ENCODE measurements at regions not wholly inside any gene's neighbourhood (a gene's known extent, or its start where the extent isn't known, plus 50 kb on each side); places are given as distances from the start of the nearest gene placed in this dataset.

DNA sequence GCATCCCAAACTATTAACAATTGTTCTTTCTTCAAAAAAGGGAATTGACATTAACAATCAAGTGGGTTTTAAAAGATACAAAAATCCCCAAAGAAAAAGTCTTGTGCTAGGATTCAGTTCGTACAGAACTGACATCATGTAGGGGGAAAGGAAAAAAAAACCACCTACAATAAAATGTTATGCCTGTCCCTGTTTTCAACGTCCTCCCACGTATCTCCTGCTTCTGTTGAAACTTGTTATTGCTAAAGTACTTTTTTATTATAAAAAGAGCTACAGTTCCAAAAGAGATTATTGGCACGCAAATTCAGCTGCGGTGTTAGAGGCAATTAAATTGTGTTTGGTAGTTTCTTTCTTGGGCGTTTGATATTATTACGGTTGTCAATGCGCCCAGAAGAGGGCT lies 102.8 kb upstream of the PHACTR1 start:
- TF ChIP-seq, protein P1, sequence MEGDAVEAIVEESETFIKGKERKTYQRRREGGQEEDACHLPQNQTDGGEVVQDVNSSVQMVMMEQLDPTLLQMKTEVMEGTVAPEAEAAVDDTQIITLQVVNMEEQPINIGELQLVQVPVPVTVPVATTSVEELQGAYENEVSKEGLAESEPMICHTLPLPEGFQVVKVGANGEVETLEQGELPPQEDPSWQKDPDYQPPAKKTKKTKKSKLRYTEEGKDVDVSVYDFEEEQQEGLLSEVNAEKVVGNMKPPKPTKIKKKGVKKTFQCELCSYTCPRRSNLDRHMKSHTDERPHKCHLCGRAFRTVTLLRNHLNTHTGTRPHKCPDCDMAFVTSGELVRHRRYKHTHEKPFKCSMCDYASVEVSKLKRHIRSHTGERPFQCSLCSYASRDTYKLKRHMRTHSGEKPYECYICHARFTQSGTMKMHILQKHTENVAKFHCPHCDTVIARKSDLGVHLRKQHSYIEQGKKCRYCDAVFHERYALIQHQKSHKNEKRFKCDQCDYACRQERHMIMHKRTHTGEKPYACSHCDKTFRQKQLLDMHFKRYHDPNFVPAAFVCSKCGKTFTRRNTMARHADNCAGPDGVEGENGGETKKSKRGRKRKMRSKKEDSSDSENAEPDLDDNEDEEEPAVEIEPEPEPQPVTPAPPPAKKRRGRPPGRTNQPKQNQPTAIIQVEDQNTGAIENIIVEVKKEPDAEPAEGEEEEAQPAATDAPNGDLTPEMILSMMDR (conservative IDR thresholded peaks at IDR 0.05; ENCODE audit: low read depth, low read length): no peak
- DNase-seq (ENCODE audit: low read depth): no peak
- no peak overlapping the region for H3K4me3 ChIP-seq (ENCODE audit: low read depth, low read length)

DNA sequence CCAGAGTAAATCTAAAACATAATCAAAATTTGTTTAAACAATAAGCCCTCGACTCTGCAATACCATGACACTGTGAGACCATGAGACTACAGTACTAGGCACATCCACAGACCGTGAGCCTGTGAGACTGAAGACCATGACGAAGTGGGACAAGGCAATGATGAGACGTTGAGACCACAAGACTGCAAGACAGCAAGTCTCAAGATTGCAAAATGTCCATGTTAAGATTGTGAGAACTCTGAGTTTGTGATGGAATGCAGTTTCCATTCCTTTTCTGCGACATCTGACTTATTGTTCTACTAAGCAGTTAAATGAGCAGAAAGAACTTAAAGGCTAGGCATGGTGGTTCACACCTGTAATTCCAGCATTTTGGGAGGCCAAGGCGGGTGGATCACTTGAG lies 102.1 kb upstream of the PHACTR1 start:
- TF ChIP-seq, protein P1 (conservative IDR thresholded peaks at IDR 0.05; ENCODE audit: low read depth, low read length): no peak
- H3K4me3 ChIP-seq (ENCODE audit: low read depth, low read length): no peak overlapping the region
- no peak for DNase-seq (ENCODE audit: low read depth)

DNA sequence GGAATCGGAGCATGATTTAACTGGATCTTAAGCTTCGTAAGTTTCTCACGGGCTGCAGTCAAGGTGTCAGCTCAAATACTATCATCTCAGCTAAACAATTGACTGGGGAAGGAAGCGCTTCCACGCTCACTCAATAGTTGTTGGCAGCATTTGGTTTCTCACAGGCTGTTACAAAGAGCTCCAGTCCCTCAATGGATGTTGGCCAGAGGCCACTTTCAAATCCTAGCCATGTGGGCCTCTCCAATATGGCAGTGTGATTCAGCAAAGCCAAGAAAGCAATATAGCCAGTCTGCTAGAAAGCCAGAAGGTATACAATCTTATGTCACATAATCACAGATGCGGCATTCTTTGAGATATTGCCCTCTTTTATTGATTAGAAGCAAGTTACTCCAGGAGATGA lies 98.3 kb upstream of the PHACTR1 start:
- TF ChIP-seq, protein P1 (conservative IDR thresholded peaks at IDR 0.05; ENCODE audit: low read depth, low read length): no peak
- no peak overlapping the region for H3K4me3 ChIP-seq (ENCODE audit: low read depth, low read length)
- no peak for DNase-seq (ENCODE audit: low read depth)

DNA sequence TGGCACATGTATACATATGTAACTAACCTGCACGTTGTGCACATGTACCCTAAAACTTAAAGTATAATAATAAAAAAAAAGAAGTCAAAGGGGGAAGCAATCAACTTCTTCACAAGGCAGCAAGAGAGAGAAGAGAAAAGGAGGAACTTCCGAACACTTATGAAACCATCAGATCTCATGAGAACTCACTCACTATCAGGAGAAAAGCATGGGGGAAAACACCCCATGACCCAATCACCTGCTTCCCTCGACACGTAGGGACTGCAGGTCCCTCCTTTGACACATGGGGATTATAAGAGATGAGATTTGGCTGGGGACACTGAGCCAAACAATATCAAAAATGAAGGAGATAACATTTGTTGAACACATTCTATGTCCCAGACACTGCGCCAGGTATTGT lies 94.8 kb upstream of the PHACTR1 start:
- TF ChIP-seq, protein P1 (conservative IDR thresholded peaks at IDR 0.05; ENCODE audit: low read depth, low read length): no peak
- DNase-seq (ENCODE audit: low read depth): no peak
- H3K4me3 ChIP-seq (ENCODE audit: low read depth, low read length): no peak overlapping the region

DNA sequence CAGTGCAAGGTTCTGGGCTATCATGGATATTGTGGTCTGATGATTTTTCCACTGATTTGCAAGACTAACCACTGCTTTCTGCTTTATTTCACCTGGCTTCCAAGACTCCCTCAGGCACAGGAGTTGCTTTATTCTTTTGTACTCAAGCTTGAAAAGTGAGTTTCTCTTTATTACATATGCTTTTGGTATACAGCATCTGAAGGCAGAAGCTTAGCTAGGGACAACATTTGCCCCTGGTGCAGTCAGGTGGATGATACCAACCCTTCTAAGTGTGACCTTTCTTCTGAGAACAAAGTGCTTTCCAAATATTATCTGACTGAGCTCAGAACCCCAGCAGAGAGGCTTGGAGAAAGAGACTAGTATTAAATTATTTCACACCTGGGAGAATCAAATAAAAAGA lies 94.0 kb upstream of the PHACTR1 start:
- TF ChIP-seq, protein P1 (conservative IDR thresholded peaks at IDR 0.05; ENCODE audit: low read depth, low read length): no peak
- no peak for DNase-seq (ENCODE audit: low read depth)
- no peak overlapping the region for H3K4me3 ChIP-seq (ENCODE audit: low read depth, low read length)

DNA sequence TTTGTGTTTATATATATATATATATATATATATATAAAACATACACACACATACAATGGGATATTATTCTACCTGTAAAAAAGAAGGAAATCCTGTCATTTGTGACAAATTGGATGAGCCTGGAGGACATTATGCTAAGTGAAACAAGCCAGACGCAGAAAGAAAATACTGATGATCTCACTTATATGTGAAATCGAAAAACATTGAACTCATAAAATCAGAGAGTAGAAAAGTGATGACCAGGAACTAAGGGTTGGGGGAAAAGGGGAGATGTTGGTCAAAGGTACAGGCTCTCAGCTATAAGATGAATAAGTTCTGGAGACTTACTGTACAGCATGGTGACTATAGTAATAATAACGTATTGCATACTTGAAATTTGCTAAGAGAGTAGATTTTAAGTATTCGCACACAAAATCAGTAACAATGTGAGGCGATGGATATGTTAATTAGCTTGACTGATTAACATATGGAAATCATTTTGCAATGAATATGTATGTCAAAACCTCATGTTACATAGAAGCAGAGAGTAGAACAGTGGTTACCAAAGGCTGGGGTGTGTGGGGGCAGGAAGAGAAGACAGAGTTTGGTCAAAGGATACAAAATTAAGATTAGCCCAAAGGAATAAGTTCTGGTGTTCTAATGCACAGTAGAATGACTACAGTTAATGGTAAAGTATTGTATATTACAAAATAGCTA lies 92.3 kb upstream of the PHACTR1 start:
- DNase-seq (ENCODE audit: low read depth): no peak
- TF ChIP-seq, protein P1 (conservative IDR thresholded peaks at IDR 0.05; ENCODE audit: low read depth, low read length): no peak
- H3K4me3 ChIP-seq (ENCODE audit: low read depth, low read length): no peak overlapping the region

DNA sequence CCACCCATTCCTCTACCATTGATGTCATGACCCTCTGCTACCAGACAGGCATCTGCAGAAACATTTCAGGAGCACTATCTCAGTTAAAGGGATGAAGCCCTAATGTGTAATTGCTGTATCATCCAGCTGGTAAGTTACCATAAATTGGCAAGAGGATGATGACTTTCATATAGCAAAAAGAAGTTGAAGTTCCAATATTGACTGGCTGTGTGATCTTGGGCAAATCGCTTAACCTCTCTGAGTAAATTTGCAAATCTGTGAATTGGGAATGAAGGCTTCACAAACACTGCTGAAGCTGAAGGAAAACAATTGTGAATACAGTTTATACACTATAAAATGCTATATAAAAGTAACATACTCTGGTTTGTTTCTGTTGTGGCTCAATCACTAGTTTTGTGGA lies 89.5 kb upstream of the PHACTR1 start:
- H3K4me3 ChIP-seq (ENCODE audit: low read depth, low read length): no peak overlapping the region
- TF ChIP-seq, protein P1 (conservative IDR thresholded peaks at IDR 0.05; ENCODE audit: low read depth, low read length): no peak
- no peak for DNase-seq (ENCODE audit: low read depth)

All from epithelial cell of proximal tubule (primary cell).